ENCODE measurements at regions not wholly inside any gene's neighbourhood (a gene's known extent, or its start where the extent isn't known, plus 50 kb on each side); places are given as distances from the start of the nearest gene placed in this dataset.

GRCh38 chr2:21415234-21415633 is 291.5 kb downstream of the TDRD15 start:
- Histone ChIP-seq H3K27ac (no peak overlapping the region), H3K4me1 (ENCODE audit: insufficient read depth) (no peaks in the 10 kb centered on the region), H3K9me3 (no peaks in the 10 kb centered on the region), H3K27me3 (no peaks in the 10 kb centered on the region), H3K36me3 (no peaks in the 10 kb centered on the region), H3K4me3 (no peak overlapping the region)
- intact Hi-C loops (cut with DNase I), result no loop called here
- TF ChIP-seq POLR2A (IDR thresholded peaks at IDR 0.05), result no peak
- DNase-seq, result no peak
- WGBS, 3 donors, result 77 to 81% (median 80%) methylated on average over 3 of the region's 3 CpGs

DNA sequence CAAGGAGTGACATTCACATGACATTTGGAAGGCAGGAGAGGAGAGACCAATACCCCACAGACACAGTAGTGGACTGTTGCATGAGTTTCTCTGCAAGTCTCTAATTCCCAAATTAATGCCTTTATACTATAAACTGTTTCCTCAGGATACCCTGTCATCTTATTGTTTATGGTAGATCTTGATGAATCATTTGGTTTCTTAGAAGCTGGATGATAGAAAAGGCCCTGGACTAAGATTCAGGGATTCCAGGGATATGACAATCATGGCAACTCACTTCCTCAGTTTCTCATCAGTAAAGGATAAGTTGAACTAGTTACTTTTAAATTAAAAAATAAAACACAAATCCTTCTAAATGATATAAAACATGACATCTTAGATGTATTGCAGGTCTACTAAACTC is 292.5 kb downstream of the TDRD15 start:
- no peak for TF ChIP-seq EP300 (IDR thresholded peaks at IDR 0.05)
- TF ChIP-seq CTCF (IDR thresholded peaks at IDR 0.05), result no peak
- no peak for TF ChIP-seq POLR2A (IDR thresholded peaks at IDR 0.05)
- no peak overlapping the region for H3K27ac ChIP-seq
- no peak overlapping the region for H3K4me3 ChIP-seq
- H3K36me3 ChIP-seq, result no peaks in the 10 kb centered on the region
- H3K4me1 ChIP-seq (ENCODE audit: insufficient read depth), result no peaks in the 10 kb centered on the region
- intact Hi-C loops (cut with DNase I), result no loop called here
- no peak for DNase-seq
- no peaks in the 10 kb centered on the region for H3K27me3 ChIP-seq
- H3K9me3 ChIP-seq, result no peaks in the 10 kb centered on the region

- Histone ChIP-seq H3K9me3 (no peaks in the 10 kb centered on the region), H3K36me3 (no peaks in the 10 kb centered on the region), H3K4me3 (no peak overlapping the region), H3K4me1 (ENCODE audit: insufficient read depth) (no peaks in the 10 kb centered on the region), H3K27me3 (no peaks in the 10 kb centered on the region), H3K27ac (no peak overlapping the region)
- WGBS, 3 donors, result 68 to 76% (median 71%) methylated on average over 4 of the region's 4 CpGs
- intact Hi-C loops (cut with DNase I), result no loop called here
- TF ChIP-seq EP300 (IDR thresholded peaks at IDR 0.05) (no peak), CTCF (IDR thresholded peaks at IDR 0.05) (no peak), POLR2A (IDR thresholded peaks at IDR 0.05) (no peak)
- DNase-seq, result no peak
Observed at GRCh38 chr2:21418456-21418855, 294.7 kb downstream of the TDRD15 start.

GRCh38 chr2:21420553-21421335 is 297.0 kb downstream of the TDRD15 start:
- DNase-seq, result no peak
- TF ChIP-seq POLR2A (IDR thresholded peaks at IDR 0.05) (no peak), CTCF (IDR thresholded peaks at IDR 0.05) (no peak), EP300 (IDR thresholded peaks at IDR 0.05) (no peak)
- Histone ChIP-seq H3K4me1 (ENCODE audit: insufficient read depth) (no peaks in the 10 kb centered on the region), H3K27me3 (no peaks in the 10 kb centered on the region), H3K9me3 (no peaks in the 10 kb centered on the region), H3K27ac (no peak overlapping the region), H3K36me3 (no peaks in the 10 kb centered on the region), H3K4me3 (no peak overlapping the region)
- WGBS, 3 donors, result 78 to 92% (median 89%) methylated on average over 10 of the region's 10 CpGs
- intact Hi-C loops (cut with DNase I), result no loop called here

DNA sequence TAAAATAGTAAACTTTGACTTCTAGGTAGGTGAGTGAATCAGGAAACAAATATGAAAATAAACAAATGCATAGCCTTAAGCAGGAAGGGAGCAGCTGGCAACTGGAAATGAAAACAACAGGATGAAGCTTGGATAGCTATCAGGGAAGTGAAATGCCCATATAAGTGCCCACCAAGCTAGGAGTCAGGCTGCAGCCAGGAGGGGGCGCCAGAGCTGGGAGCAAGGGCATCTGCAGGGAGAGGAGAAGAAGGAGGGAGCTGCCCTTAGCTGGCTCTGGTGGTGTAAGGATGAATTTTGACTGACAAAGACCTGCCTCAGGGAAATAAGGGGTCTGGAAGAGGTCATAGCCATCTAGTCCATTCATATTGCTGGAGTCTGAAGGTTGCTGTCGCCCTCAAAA is 298.3 kb downstream of the TDRD15 start:
- intact Hi-C loops (cut with DNase I), result no loop called here
- Histone ChIP-seq H3K9me3 (no peaks in the 10 kb centered on the region), H3K4me1 (ENCODE audit: insufficient read depth) (no peaks in the 10 kb centered on the region), H3K36me3 (no peaks in the 10 kb centered on the region), H3K4me3 (no peak overlapping the region), H3K27me3 (no peaks in the 10 kb centered on the region), H3K27ac (no peak overlapping the region)
- WGBS, 3 donors, result 51 to 58% (median 54%) methylated on average over 2 of the region's 2 CpGs
- DNase-seq, result peak in 1 of 5 donors; percentile 49
- no peak for TF ChIP-seq CTCF (IDR thresholded peaks at IDR 0.05)
- TF ChIP-seq EP300 (IDR thresholded peaks at IDR 0.05), result no peak
- no peak for TF ChIP-seq POLR2A (IDR thresholded peaks at IDR 0.05)

Data from ovary (tissue), 7 donors.